AG04450 (cell line): ENCODE measurements at regions not wholly inside any gene's neighbourhood (a gene's known extent, or its start where the extent isn't known, plus 50 kb on each side); places are given as distances from the start of the nearest gene placed in this dataset.

ENCODE experiments used
- CTCF ChIA-PET: fragments of 300-600, 350-600 bp; formaldehyde crosslinking; extraction: SDS; loops from one replicate; lab custom pipeline; 2022; ENCODE audit warnings: antibody characterized with exemption, inconsistent platforms; lab: Charles Lee
- POLR2A ChIA-PET: fragments of 350-600 bp; formaldehyde crosslinking; extraction: SDS; loops from one replicate; lab custom pipeline; 2021; ENCODE audit warnings: antibody characterized with exemption, inconsistent platforms; lab: Yijun Ruan, JAX
- DNase-seq: peaks from one replicate; pipeline ENCODE4 v3.0.0-alpha.2; 2011; ENCODE audit warnings: low read depth, low spot score
- H3K27ac ChIP-seq: one replicate; pipeline ENCODE4 v1.5.1; 2012; ENCODE audit warnings: low read depth, low read length, control low read depth
- H3K27me3 ChIP-seq: one replicate; pipeline ENCODE4 v1.6.0; 2012; ENCODE audit warnings: low read length; ENCODE audit not compliant: control insufficient read depth, insufficient read depth
- H3K4me3 ChIP-seq: 2 replicates; pipeline ENCODE4 v1.5.1; 2011; ENCODE audit warnings: mild to moderate bottlenecking, low read depth, low read length, control low read depth
- H3K9me3 ChIP-seq: 2 replicates; pipeline ENCODE4 v1.5.1; 2012; ENCODE audit warnings: low read length; ENCODE audit not compliant: control insufficient read depth, insufficient read depth
- CTCF ChIP-seq: IDR thresholded peaks from 2 replicates; pipeline ENCODE4 v1.5.1; 2011; ENCODE audit warnings: low read depth, low read length, control low read depth, inconsistent platforms

DNA sequence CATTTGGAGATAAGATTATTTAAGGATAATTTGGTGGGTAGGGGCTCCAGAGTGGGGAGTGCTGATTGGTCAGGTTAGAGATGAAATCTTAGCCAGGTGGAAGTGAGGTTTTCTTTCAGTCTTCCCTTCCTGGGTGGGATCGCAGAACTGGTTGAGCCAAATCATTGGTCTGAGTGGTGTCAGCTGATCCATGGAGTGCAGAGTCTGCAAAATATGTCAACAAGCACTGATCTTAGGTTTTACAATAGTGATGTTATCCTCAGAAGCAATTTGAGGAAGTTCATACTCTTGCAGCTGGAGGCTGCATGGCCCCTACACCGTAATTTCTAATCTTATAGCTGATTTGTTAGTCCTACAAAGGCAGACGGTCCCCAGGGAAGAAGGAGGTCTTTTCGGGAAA, 1483.4 kb upstream of the ZEB2 start:
- ChIA-PET POLR2A (no interaction called here), CTCF (no interaction called here)
- no peak overlapping the region for H3K27ac ChIP-seq
- no peak for TF ChIP-seq CTCF
- no peak for DNase-seq
- no peaks in the 10 kb centered on the region for H3K27me3 ChIP-seq
- no peaks in the 10 kb centered on the region for H3K9me3 ChIP-seq
- H3K4me3 ChIP-seq = no peak overlapping the region

DNA sequence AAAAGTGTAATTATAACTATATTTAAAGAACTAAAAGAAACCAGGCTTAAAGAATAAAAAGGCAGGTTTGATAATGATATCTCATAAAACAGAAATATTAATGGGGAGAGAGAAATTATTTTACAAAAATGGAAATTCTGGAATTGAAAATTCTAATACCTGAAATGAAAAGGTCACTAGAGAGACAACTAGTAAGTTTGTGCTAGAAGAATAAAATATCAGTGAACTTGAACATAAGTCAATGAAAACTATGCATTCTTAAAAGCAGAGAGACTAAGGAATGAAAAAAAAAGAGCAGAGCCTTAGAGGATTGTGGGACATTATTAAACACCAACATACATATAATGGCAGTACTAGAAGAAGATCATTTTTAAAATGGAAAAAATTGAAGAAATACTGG, 1475.0 kb upstream of the ZEB2 start:
- ChIA-PET CTCF (no interaction called here), POLR2A (no interaction called here)
- no peaks in the 10 kb centered on the region for H3K9me3 ChIP-seq

GRCh38 chr2:145992572-145992971, 1472.7 kb upstream of the ZEB2 start:
- no peaks in the 10 kb centered on the region for H3K9me3 ChIP-seq
- ChIA-PET CTCF (no interaction called here), POLR2A (no interaction called here)
- TF ChIP-seq CTCF = no peak
- H3K27me3 ChIP-seq = no peaks in the 10 kb centered on the region
- DNase-seq = no peak
- no peak overlapping the region for H3K4me3 ChIP-seq
- no peak overlapping the region for H3K27ac ChIP-seq

More for the DNA sequence above, 1475.0 kb upstream of the ZEB2 start:
- Histone ChIP-seq H3K4me3 (no peak overlapping the region), H3K27ac (no peak overlapping the region), H3K27me3 (no peaks in the 10 kb centered on the region)
- DNase-seq = no peak
- no peak for TF ChIP-seq CTCF

GRCh38 chr2:145987793-145988192, 1467.9 kb upstream of the ZEB2 start:
- no peak overlapping the region for H3K4me3 ChIP-seq
- no peaks in the 10 kb centered on the region for H3K27me3 ChIP-seq
- no peak for DNase-seq
- H3K9me3 ChIP-seq = no peaks in the 10 kb centered on the region
- no peak overlapping the region for H3K27ac ChIP-seq
- POLR2A ChIA-PET = no interaction called here
- no peak for TF ChIP-seq CTCF
- CTCF ChIA-PET = no interaction called here

DNA sequence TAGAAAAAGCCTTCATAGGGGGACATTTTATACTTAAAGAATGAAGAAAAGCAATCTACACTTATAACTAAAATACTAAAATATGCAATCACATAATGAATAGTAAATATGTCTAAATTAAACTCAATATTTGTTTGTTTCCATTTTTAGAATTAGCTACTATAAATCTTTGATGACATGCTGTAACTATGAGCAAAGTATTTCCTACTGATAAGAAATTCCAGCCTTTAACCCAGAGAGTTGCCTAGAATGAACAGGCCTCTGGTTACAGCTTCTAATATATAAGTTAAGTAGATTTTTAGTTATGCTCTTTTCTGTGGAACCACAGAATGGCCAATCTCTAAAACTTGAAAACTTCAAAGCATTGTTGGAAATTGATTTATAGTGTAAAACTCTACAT, 1465.6 kb upstream of the ZEB2 start:
- POLR2A ChIA-PET = no interaction called here
- DNase-seq = no peak
- no peak overlapping the region for H3K27ac ChIP-seq
- no peak overlapping the region for H3K4me3 ChIP-seq
- CTCF ChIA-PET = no interaction called here
- TF ChIP-seq CTCF = no peak
- no peaks in the 10 kb centered on the region for H3K9me3 ChIP-seq
- H3K27me3 ChIP-seq = no peaks in the 10 kb centered on the region
